ENCODE measurements at regions not wholly inside any gene's neighbourhood (a gene's known extent, or its start where the extent isn't known, plus 50 kb on each side); places are given as distances from the start of the nearest gene placed in this dataset.

GRCh38 chr4:3869661-3870566 lies 103.7 kb downstream of the ADRA2C start:
- TF ChIP-seq, protein P1, sequence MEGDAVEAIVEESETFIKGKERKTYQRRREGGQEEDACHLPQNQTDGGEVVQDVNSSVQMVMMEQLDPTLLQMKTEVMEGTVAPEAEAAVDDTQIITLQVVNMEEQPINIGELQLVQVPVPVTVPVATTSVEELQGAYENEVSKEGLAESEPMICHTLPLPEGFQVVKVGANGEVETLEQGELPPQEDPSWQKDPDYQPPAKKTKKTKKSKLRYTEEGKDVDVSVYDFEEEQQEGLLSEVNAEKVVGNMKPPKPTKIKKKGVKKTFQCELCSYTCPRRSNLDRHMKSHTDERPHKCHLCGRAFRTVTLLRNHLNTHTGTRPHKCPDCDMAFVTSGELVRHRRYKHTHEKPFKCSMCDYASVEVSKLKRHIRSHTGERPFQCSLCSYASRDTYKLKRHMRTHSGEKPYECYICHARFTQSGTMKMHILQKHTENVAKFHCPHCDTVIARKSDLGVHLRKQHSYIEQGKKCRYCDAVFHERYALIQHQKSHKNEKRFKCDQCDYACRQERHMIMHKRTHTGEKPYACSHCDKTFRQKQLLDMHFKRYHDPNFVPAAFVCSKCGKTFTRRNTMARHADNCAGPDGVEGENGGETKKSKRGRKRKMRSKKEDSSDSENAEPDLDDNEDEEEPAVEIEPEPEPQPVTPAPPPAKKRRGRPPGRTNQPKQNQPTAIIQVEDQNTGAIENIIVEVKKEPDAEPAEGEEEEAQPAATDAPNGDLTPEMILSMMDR (IDR thresholded peaks at IDR 0.05; ENCODE audit: insufficient read depth, low read length, poor library complexity, severe bottlenecking), result no peak
- no peak for TF ChIP-seq EZH2phosphoT487 (conservative IDR thresholded peaks at IDR 0.05; ENCODE audit: low read length)
